Inflammatory macrophage treated with lipopolysaccharide for 4 hours (primary cell): ENCODE measurements at regions not wholly inside any gene's neighbourhood (a gene's known extent, or its start where the extent isn't known, plus 50 kb on each side); places are given as distances from the start of the nearest gene placed in this dataset.
"Not testable (repeated sequence)": the region's sequence is repeated elsewhere in the genome, so short reads cannot be mapped to it uniquely, and the experiment has no call there.

Experiments
- DNase-seq: peaks from one replicate; pipeline ENCODE4 v3.0.0-alpha.2; 2020

GRCh38 chr18:62629031-62629430, 86.3 kb upstream of the PHLPP1 start:
- no peak for DNase-seq

- no peak for DNase-seq
Observed at GRCh38 chr18:62631173-62631572, 84.2 kb upstream of the PHLPP1 start.

GRCh38 chr18:62632788-62633455, 82.4 kb upstream of the PHLPP1 start:
- peak; percentile 13 for DNase-seq

- DNase-seq, result peak; percentile 24
Observed at GRCh38 chr18:62634458-62634857, 80.9 kb upstream of the PHLPP1 start.

GRCh38 chr18:62634979-62635630, 80.2 kb upstream of the PHLPP1 start:
- DNase-seq, result no peak

GRCh38 chr18:62637403-62637802, 77.9 kb upstream of the PHLPP1 start:
- peak; percentile 4 for DNase-seq

GRCh38 chr18:62637807-62638687, 77.3 kb upstream of the PHLPP1 start:
- peak; percentile 35 for DNase-seq

GRCh38 chr18:62643181-62643580, 72.2 kb upstream of the PHLPP1 start:
- no peak for DNase-seq

- DNase-seq, result no peak
Observed at GRCh38 chr18:62644773-62645172, 70.6 kb upstream of the PHLPP1 start.

GRCh38 chr18:62647179-62647578, 68.2 kb upstream of the PHLPP1 start:
- DNase-seq, result no peak

- DNase-seq, result no peak
Observed at GRCh38 chr18:62648045-62648678, 67.2 kb upstream of the PHLPP1 start.

- no peak for DNase-seq
Observed at GRCh38 chr18:62651276-62652056, 63.9 kb upstream of the PHLPP1 start.

- not testable (repeated sequence) for DNase-seq
Observed at GRCh38 chr18:62652057-62652629, 63.2 kb upstream of the PHLPP1 start.

GRCh38 chr18:62655520-62656219, 59.7 kb upstream of the PHLPP1 start:
- no peak for DNase-seq

GRCh38 chr18:62658028-62658427, 57.3 kb upstream of the PHLPP1 start:
- no peak for DNase-seq

GRCh38 chr18:62659698-62660097, 55.6 kb upstream of the PHLPP1 start:
- DNase-seq, result no peak

- no peak for DNase-seq
Observed at GRCh38 chr18:62660691-62661090, 54.6 kb upstream of the PHLPP1 start.

- DNase-seq, result no peak
Observed at GRCh38 chr18:62663731-62664336, 51.5 kb upstream of the PHLPP1 start.

GRCh38 chr18:62664414-62664813, 50.9 kb upstream of the PHLPP1 start:
- DNase-seq, result no peak

- no peak for DNase-seq
Observed at GRCh38 chr18:62665188-62665587, 50.2 kb upstream of the PHLPP1 start.
